Vagina (tissue), 2 donors: ENCODE measurements at regions not wholly inside any gene's neighbourhood (a gene's known extent, or its start where the extent isn't known, plus 50 kb on each side); places are given as distances from the start of the nearest gene placed in this dataset.

ENCODE experiments used
- DNase-seq, 2 donors: peaks; one replicate each; pipeline ENCODE4 v3.0.0-alpha.2; 2017; ENCODE audit errors: extremely low spot score in 2 of 2
- H3K27ac ChIP-seq: fragments of 200-600 bp; sonication (generic); one replicate; pipeline ENCODE4 v1.5.1; 2019
- H3K27me3 ChIP-seq: fragments of 200-600 bp; sonication (generic); one replicate; pipeline ENCODE4 v1.5.1; 2019
- H3K36me3 ChIP-seq, 2 donors: fragments of 200-600 bp; sonication (generic); one replicate each; pipeline ENCODE4 v1.5.1; 2017 to 2019
- H3K4me1 ChIP-seq: fragments of 200-600 bp; sonication (generic); one replicate; pipeline ENCODE4 v1.5.1; 2019
- H3K4me3 ChIP-seq, 2 donors: fragments of 200-600 bp; sonication (generic); 1 replicate in 1 of 2; 2 replicates in 1 of 2; pipeline ENCODE4 v1.5.1; 2016 to 2019
- H3K9me3 ChIP-seq: fragments of 200-600 bp; sonication (generic); one replicate; pipeline ENCODE4 v1.5.1; 2019
- CTCF ChIP-seq, 3 experiments: fragments of 450-650 bp in 2 of 3; fragments of 200-600 bp in 1 of 3; sonication (generic) in 1 of 3; IDR thresholded peaks; one replicate each; pipeline ENCODE4 v1.5.1; 2017 to 2019; ENCODE audit warnings: antibody characterized with exemption in 3 of 3, mild to moderate bottlenecking in 2 of 3, moderate library complexity in 2 of 3
- POLR2A ChIP-seq, 2 donors: fragments of 450-650 bp; IDR thresholded peaks; one replicate each; pipeline ENCODE4 v1.6.1; 2017; ENCODE audit warnings: antibody characterized with exemption in 2 of 2, mild to moderate bottlenecking in 2 of 2, moderate library complexity in 2 of 2
- POLR2AphosphoS5 ChIP-seq, 2 donors: sonication (generic); formaldehyde crosslinking; IDR thresholded peaks; one replicate each; pipeline ENCODE4 v1.9.0; 2017; ENCODE audit warnings: antibody characterized with exemption in 2 of 2, mild to moderate bottlenecking in 2 of 2, low read depth in 1 of 2; ENCODE audit not compliant: insufficient read depth in 1 of 2
- intact Hi-C: fragments of 100-400 bp; cut with DNase I; formaldehyde crosslinking; loops from one replicate; pipeline ENCODE4 v1.15.1; 2023

DNA sequence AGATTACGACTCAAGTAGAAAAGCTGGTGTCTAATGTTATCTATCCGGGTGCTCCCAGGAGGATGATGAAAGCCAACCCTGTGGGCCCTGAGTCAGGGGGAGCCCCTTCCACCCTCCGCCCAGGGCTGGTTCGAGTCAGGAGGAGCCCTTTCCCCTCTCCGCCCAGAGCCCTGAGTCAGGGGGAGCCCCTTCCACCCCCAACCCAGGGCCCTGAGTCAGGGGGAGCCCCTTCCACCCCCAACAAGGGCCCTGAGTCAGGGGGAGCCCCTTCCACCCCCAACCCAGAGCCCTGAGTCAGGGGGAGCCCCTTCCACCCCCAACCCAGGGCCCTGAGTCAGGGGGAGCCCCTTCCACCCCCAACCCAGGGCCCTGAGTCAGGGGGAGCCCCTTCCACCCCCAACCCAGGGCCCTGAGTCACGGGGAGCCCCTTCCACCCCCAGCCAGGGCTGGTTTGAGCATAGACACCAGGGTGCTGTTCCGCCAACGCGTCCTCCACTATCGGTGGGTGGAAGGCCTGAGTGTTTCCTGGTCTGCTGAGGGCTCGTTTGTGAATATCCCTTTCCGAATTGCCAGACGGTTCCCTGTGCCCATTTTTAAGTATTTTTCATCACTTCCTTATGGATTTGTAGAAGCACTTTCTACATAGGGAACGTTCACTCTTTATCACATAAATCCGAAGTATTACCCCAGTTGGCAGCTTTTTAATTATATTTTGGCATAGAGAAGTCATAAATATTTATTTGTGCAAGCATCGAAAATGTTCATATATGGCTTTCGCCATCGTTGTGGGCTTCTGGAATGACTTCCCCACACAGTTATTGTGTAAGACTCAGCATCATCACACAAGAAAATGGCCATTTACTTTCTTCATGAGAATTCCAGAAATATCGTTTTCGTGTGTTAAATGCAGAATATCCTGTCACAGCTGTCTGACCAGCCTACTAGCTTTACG lies 380.6 kb downstream of the BRD1 start:
- no peak for TF ChIP-seq POLR2AphosphoS5 (IDR thresholded peaks at IDR 0.05; ENCODE audit: insufficient read depth in 1 of 2, low read depth in 1 of 2)
- no peak for TF ChIP-seq CTCF (IDR thresholded peaks at IDR 0.05)
- no peak for TF ChIP-seq POLR2A (IDR thresholded peaks at IDR 0.05)
- no peaks in the 10 kb centered on the region for H3K36me3 ChIP-seq
- no peaks in the 10 kb centered on the region for H3K27me3 ChIP-seq
- H3K4me1 ChIP-seq = no peaks in the 10 kb centered on the region
- intact Hi-C loops = no loop called here
- H3K9me3 ChIP-seq = no peaks in the 10 kb centered on the region
- H3K27ac ChIP-seq = no peak overlapping the region
- no peak overlapping the region for H3K4me3 ChIP-seq
- DNase-seq = no peak

- intact Hi-C loops = no loop called here
- no peak for DNase-seq
Observed at GRCh38 chr22:49446145-49446758, 381.4 kb downstream of the BRD1 start.

GRCh38 chr22:49444781-49445180 lies 382.9 kb downstream of the BRD1 start:
- no peaks in the 10 kb centered on the region for H3K27me3 ChIP-seq
- no peaks in the 10 kb centered on the region for H3K4me1 ChIP-seq
- H3K27ac ChIP-seq = no peak overlapping the region
- DNase-seq = no peak
- no peaks in the 10 kb centered on the region for H3K36me3 ChIP-seq
- H3K9me3 ChIP-seq = no peaks in the 10 kb centered on the region
- intact Hi-C loops = no loop called here
- H3K4me3 ChIP-seq = no peak overlapping the region
- TF ChIP-seq CTCF (IDR thresholded peaks at IDR 0.05) (no peak), POLR2AphosphoS5 (IDR thresholded peaks at IDR 0.05; ENCODE audit: insufficient read depth in 1 of 2, low read depth in 1 of 2) (no peak), POLR2A (IDR thresholded peaks at IDR 0.05) (no peak)

More at GRCh38 chr22:49446145-49446758, 381.4 kb downstream of the BRD1 start:
- Histone ChIP-seq H3K27me3 (no peaks in the 10 kb centered on the region), H3K9me3 (no peaks in the 10 kb centered on the region), H3K4me1 (no peaks in the 10 kb centered on the region), H3K27ac (no peak overlapping the region), H3K4me3 (no peak overlapping the region), H3K36me3 (no peaks in the 10 kb centered on the region)
- TF ChIP-seq CTCF (IDR thresholded peaks at IDR 0.05) (no peak), POLR2A (IDR thresholded peaks at IDR 0.05) (no peak), POLR2AphosphoS5 (IDR thresholded peaks at IDR 0.05; ENCODE audit: insufficient read depth in 1 of 2, low read depth in 1 of 2) (no peak)

DNA sequence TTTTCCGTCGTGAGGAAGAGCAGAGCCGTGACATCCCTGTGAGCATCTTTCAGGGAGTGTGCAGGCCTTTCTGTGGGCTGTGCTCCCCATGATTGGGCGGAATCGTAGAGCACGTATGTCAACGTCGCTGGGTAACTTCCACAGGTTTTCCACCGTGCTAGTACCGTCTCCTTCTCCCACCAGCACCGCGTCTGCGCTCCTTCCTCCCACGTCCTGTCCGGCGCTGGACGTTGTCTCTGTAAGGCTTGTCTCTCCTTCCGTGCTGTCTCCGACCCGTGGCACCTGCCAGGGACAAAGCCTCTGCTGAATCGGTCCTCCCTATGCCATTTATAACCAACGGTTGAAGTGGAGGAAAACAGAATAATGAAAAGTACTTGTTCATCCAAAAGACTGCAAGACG lies 386.7 kb downstream of the BRD1 start:
- no peaks in the 10 kb centered on the region for H3K36me3 ChIP-seq
- no peak overlapping the region for H3K4me3 ChIP-seq
- DNase-seq = no peak
- no peaks in the 10 kb centered on the region for H3K9me3 ChIP-seq
- intact Hi-C loops = no loop called here
- no peak overlapping the region for H3K27ac ChIP-seq
- H3K4me1 ChIP-seq = no peaks in the 10 kb centered on the region
- no peaks in the 10 kb centered on the region for H3K27me3 ChIP-seq
- TF ChIP-seq CTCF (IDR thresholded peaks at IDR 0.05) (no peak), POLR2AphosphoS5 (IDR thresholded peaks at IDR 0.05; ENCODE audit: insufficient read depth in 1 of 2, low read depth in 1 of 2) (no peak), POLR2A (IDR thresholded peaks at IDR 0.05) (no peak)

DNA sequence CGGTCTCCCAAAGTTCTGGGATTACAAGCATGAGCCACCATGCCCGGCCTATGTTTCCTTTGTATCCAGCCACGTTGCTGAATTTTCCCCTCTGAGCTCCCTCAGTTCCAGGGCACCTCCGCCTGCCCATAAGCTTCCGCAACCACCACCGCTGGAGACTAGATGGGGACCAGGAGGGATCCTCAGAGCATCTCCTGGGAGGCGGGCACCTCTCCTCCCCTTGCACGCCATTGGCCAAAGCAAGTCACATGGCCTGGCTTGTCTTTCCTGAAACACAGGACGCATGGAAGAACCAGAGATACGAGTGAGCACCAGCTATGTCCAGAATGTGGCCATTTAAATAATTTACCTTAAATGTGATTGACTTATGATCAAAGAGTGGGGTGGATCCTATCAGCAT lies 388.3 kb downstream of the BRD1 start:
- Histone ChIP-seq H3K27me3 (no peaks in the 10 kb centered on the region), H3K4me3 (no peak overlapping the region), H3K4me1 (no peaks in the 10 kb centered on the region), H3K27ac (no peak overlapping the region), H3K9me3 (no peaks in the 10 kb centered on the region), H3K36me3 (no peaks in the 10 kb centered on the region)
- intact Hi-C loops = no loop called here
- DNase-seq = no peak
- TF ChIP-seq POLR2AphosphoS5 (IDR thresholded peaks at IDR 0.05; ENCODE audit: insufficient read depth in 1 of 2, low read depth in 1 of 2) = no peak
- TF ChIP-seq CTCF (IDR thresholded peaks at IDR 0.05) = no peak
- TF ChIP-seq POLR2A (IDR thresholded peaks at IDR 0.05) = no peak
